Esophagus muscularis mucosa (tissue), 4 donors: ENCODE measurements at regions not wholly inside any gene's neighbourhood (a gene's known extent, or its start where the extent isn't known, plus 50 kb on each side); places are given as distances from the start of the nearest gene placed in this dataset.

Experiments used
- DNase-seq: peaks from one replicate; pipeline ENCODE4 v3.0.0-alpha.2; 2017; ENCODE audit errors: extremely low spot score
- H3K27ac ChIP-seq, 4 donors: fragments of 200-600 bp; sonication (generic); replicated peaks in 1 of 4; 1 replicate in 3 of 4; 2 replicates in 1 of 4; pipeline ENCODE4 v1.5.1; 2016 to 2019; ENCODE audit warnings: mild to moderate bottlenecking in 1 of 4
- H3K27me3 ChIP-seq, 4 donors: fragments of 200-600 bp; sonication (generic); one replicate each; pipeline versions ENCODE4 v1.5.1 to v1.6.0; 2016 to 2019
- H3K36me3 ChIP-seq, 4 donors: fragments of 200-600 bp; sonication (generic); one replicate each; pipeline ENCODE4 v1.5.1; 2016 to 2019
- H3K4me1 ChIP-seq, 4 donors: fragments of 200-600 bp; sonication (generic); one replicate each; pipeline ENCODE4 v1.5.1; 2016 to 2019
- H3K4me3 ChIP-seq, 4 donors: fragments of 200-600 bp; sonication (generic); 1 replicate in 2 of 4; 2 replicates in 2 of 4; pipeline ENCODE4 v1.5.1; 2016 to 2019; ENCODE audit warnings: mild to moderate bottlenecking in 4 of 4, moderate library complexity in 1 of 4
- H3K9me3 ChIP-seq, 4 donors: fragments of 200-600 bp; sonication (generic); 1 replicate in 3 of 4; 2 replicates in 1 of 4; pipeline ENCODE4 v1.5.1; 2016 to 2019
- CTCF ChIP-seq, 3 experiments: fragments of 200-600 bp in 2 of 3; fragments of 450-650 bp in 1 of 3; sonication (generic) in 2 of 3; IDR thresholded peaks; one replicate each; pipeline ENCODE4 v1.5.1; 2017 to 2019; ENCODE audit warnings: antibody characterized with exemption in 3 of 3, mild to moderate bottlenecking in 2 of 3, moderate library complexity in 1 of 3
- EP300 ChIP-seq: sonication (generic); formaldehyde crosslinking; IDR thresholded peaks from one replicate; pipeline ENCODE4 v1.6.1; 2017; ENCODE audit warnings: antibody characterized with exemption
- POLR2A ChIP-seq: fragments of 450-650 bp; IDR thresholded peaks from one replicate; pipeline ENCODE4 v1.6.1; 2017; ENCODE audit warnings: antibody characterized with exemption, moderate library complexity, mild to moderate bottlenecking, low read depth
- POLR2AphosphoS5 ChIP-seq, 2 donors: sonication (generic); formaldehyde crosslinking; IDR thresholded peaks; one replicate each; pipeline ENCODE4 v1.6.1; 2017; ENCODE audit warnings: antibody characterized with exemption in 2 of 2
- WGBS: methylation state at CpG from one replicate; pipeline ENCODE4 v1.1.5; 2018; 5-methylcytosine and 5-hydroxymethylcytosine counted together
- intact Hi-C: fragments of 100-400 bp; cut with DNase I; formaldehyde crosslinking; loops from one replicate; pipeline ENCODE4 v1.15.1; 2023

- Histone ChIP-seq H3K4me3 (no peak overlapping the region), H3K4me1 (no peaks in the 10 kb centered on the region)
- WGBS, result 90% methylated on average over 2 of the region's 2 CpGs
Measured at GRCh38 chr13:34431827-34432581, 510.1 kb upstream of the NBEA start.

GRCh38 chr13:34435338-34435737 is 506.7 kb upstream of the NBEA start:
- intact Hi-C loops, result no loop called here
- Histone ChIP-seq H3K9me3 (no peaks in the 10 kb centered on the region), H3K27me3 (no peaks in the 10 kb centered on the region), H3K4me3 (no peak overlapping the region), H3K27ac (no peak overlapping the region), H3K36me3 (no peaks in the 10 kb centered on the region), H3K4me1 (peaks cover 0 to 3% (median 0%) of the 10 kb centered on the region in 4 donors)
- no peak for TF ChIP-seq CTCF (IDR thresholded peaks at IDR 0.05)
- TF ChIP-seq EP300, result no peak
- no peak for TF ChIP-seq POLR2AphosphoS5 (IDR thresholded peaks at IDR 0.05)
- TF ChIP-seq POLR2A, result no peak
- 76% methylated on average over 3 of the region's 3 CpGs for WGBS
- no peak for DNase-seq

More at GRCh38 chr13:34431827-34432581, 510.1 kb upstream of the NBEA start:
- Histone ChIP-seq H3K27ac (no peak overlapping the region), H3K27me3 (no peaks in the 10 kb centered on the region), H3K9me3 (no peaks in the 10 kb centered on the region), H3K36me3 (no peaks in the 10 kb centered on the region)
- no peak for DNase-seq
- TF ChIP-seq CTCF (IDR thresholded peaks at IDR 0.05), result no peak
- no peak for TF ChIP-seq EP300
- TF ChIP-seq POLR2A, result no peak
- intact Hi-C loops, result no loop called here

GRCh38 chr13:34437873-34438272 is 504.2 kb upstream of the NBEA start:
- intact Hi-C loops, result no loop called here
- no peak for DNase-seq
- Histone ChIP-seq H3K36me3 (no peaks in the 10 kb centered on the region), H3K27me3 (no peaks in the 10 kb centered on the region), H3K27ac (no peak overlapping the region), H3K9me3 (no peaks in the 10 kb centered on the region), H3K4me3 (no peak overlapping the region), H3K4me1 (peaks cover 0 to 3% (median 0%) of the 10 kb centered on the region in 4 donors)
- TF ChIP-seq CTCF (IDR thresholded peaks at IDR 0.05), result no peak
- TF ChIP-seq EP300, result no peak
- TF ChIP-seq POLR2A, result no peak
- TF ChIP-seq POLR2AphosphoS5 (IDR thresholded peaks at IDR 0.05), result no peak

- Histone ChIP-seq H3K4me3 (no peak overlapping the region), H3K27me3 (no peaks in the 10 kb centered on the region), H3K36me3 (no peaks in the 10 kb centered on the region), H3K27ac (no peak overlapping the region), H3K9me3 (no peaks in the 10 kb centered on the region), H3K4me1 (no peaks in the 10 kb centered on the region)
- intact Hi-C loops, result no loop called here
- no peak for DNase-seq
- TF ChIP-seq POLR2A (no peak), EP300 (no peak), POLR2AphosphoS5 (IDR thresholded peaks at IDR 0.05) (no peak), CTCF (IDR thresholded peaks at IDR 0.05) (no peak)
Measured at GRCh38 chr13:34452831-34453230, 489.2 kb upstream of the NBEA start.
